ENCODE measurements at regions not wholly inside any gene's neighbourhood (a gene's known extent, or its start where the extent isn't known, plus 50 kb on each side); places are given as distances from the start of the nearest gene placed in this dataset.

- DNase-seq = no peak
These were observed 764.9 kb downstream of the TMEM182 start for GRCh38 chr2:103526757-103527156.

DNA sequence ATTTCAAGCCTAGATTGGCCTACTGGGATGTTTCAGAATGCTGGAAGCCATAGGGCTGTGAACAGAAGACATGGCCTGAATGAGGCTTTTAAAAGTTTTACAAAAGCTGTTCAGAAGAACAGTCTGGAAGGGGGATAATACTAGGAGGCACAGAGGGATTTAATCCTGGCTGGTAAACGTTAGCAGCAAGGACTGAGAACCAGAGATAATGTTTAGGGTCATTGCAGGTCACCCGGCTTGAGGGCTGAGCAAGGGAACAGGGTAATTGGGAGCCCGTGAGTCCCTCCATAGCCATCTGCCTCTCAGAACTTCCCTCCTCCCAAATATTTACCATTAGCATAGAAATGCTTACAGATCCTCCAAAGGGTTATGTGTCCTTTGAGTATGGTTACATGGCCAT, 765.4 kb downstream of the TMEM182 start:
- DNase-seq = no peak

DNA sequence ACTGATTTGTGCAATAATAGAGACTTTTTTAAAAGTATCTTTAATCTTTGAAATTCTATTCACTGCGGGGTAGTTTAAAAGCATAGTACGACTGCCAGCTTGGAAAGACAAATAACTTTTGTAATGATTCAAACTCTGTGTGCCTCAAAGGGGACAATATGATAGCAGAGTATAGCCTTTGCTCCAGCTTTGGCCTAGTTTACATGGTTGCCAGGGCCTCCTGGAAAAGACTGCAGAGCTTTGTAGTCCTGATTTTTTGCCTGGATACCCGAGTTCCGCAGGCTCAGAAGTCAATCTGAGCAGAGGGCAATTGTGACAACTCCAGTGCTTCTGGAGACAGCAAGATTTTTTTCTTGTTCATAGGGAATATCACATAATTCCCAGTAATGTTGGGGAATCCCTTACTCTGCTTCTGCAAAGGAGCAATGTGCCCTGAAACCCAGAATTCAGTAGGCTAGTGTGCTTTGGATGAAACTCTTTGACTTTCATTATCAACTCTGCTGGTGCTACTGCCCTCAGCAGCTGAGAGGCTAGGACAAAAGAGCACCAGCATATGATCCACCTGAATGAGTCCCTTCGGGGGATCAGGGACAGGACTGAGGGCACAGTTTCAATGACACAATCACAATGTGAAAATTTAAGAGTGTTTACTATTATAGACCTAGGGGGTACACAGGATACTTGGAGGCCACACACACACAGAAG, 768.1 kb downstream of the TMEM182 start:
- DNase-seq = peak; percentile 18

DNA sequence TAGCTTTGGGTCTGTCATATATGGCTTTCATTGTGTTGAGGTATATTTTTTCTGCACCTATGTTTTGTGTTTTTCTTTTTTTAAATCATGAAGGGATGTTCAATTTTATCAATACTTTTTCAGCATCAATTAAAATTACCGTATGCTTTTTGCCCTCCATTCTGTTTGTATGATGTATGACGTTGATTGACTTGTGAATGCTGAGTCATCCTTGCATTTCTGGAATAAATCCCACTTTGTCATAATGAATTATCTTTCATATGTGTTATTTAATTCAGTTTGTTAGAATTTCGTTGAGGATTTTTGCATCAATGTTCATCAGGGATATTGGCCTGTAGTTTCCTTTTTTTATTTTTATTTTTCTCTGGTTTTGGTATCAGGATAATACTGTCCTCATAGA, 790.9 kb downstream of the TMEM182 start:
- DNase-seq = no peak

DNA sequence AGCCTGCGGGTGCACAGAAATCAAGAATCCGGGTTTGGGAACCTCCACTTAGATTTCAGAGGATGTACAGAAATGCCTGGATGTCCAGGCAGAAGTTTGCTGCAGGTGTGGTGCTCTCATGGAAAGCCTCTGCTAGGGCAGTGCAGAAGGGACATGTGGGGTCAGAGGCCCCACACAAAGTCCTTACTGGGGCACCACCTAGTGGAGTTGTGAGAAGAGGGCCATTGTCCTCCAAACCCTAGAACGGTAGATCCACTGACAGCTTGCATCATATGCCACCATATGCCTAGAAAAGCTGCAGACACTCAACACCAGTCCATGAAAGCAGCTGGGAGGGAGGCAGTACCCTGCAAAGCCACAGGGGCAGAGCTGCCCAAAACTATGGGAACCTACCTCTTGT, 833.0 kb downstream of the TMEM182 start:
- no peak for DNase-seq

- DNase-seq = no peak
These were observed 843.4 kb downstream of the TMEM182 start for GRCh38 chr2:103605071-103605780.

DNA sequence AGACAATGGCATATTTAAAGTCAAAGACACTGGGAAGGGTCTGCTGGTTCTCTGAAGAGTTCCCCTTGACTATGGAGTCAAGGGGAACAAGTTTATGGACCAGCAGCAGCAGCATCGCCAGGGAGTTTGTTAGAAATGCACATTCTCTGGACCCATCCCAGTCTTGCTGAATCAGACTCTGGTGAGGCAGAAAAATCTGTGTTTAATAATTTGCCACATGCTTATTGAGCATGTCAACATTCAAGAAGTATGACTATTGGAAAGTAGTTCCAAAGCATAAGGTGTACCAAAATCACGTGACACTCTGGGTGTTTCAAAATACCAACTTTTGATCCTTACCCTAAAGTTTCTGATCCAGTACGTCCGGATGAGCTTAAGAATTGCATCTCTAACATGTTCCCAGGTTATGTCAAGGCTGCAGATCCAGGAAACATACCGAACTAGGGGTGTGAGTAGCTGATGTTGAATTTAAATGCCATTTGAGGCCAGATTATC, 853.8 kb downstream of the TMEM182 start:
- no peak for DNase-seq

DNA sequence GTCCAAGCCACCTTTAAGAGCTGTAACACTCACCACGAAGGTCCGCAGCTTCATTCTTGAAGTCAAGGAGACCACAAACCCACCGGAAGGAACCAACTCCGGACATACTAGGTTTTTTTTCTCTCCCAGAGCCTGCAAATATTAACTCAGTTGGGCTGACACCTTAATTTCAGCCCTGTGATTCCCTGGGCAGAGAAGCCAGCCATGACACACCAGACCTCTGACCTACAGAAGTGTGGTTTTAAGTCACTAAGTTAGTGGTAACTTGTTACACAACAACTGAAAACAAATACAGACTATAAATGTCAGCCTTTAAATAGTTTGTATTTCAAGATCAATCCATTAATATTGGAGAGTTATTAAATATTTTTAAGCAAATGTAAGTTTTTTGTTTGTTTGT, 855.1 kb downstream of the TMEM182 start:
- no peak for DNase-seq

GRCh38 chr2:103618112-103618511, 856.3 kb downstream of the TMEM182 start:
- no peak for DNase-seq

DNA sequence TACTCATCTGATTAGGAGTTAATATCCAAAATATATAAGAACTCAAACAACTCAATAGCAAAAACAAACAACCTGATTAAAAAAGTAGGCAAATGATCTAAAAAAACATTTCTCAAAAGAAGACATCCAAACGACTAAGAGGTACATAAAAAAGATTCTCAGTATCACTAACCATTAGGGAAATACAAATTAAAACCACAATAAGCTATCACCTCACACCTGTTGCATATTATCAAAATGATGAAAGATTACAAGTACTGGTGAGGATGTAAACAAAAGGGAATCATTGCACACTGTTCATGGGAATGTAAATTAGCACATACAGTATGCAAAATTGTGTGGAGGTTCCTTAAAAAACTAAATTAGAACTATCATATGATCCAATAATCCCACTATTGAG, 865.5 kb downstream of the TMEM182 start:
- no peak for DNase-seq

DNA sequence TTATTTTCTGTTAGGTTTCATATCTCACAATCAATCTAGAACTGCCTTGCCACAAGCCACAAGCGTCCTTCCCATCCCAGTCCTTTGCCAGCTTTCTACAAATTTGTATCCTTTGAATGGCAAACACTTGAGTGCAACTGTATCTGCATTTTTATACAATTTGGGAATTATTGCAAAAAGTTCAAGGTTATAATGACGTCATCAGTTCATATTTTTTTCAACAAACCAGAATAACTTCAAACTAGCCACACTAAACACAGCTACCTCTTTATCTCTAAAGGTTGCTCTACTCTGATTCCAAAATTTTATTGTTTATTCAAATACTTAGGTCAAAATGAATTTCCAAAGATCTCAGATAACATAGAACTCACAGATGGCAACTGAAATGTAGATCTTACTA, 877.1 kb downstream of the TMEM182 start:
- no peak for DNase-seq

GRCh38 chr2:103656558-103656957, 894.7 kb downstream of the TMEM182 start:
- no peak for DNase-seq

DNA sequence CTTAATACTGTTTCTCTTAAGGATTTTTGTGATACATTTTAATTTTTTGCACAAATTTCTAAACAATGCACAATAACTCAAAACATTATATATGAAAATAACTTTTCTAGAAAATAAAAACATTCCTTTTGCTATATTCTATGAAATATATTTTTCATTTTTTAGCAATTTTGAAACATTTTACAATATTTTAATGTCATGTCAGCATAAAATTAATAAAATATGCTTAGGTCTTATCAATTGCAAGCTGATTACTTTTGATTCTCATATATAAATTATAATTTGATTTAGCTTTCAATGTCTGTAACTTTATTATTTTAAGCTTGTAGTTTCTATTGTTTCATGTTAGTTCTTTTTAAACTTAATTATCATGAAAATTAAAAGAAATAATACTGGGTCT, 898.7 kb downstream of the TMEM182 start:
- no peak for DNase-seq

DNA sequence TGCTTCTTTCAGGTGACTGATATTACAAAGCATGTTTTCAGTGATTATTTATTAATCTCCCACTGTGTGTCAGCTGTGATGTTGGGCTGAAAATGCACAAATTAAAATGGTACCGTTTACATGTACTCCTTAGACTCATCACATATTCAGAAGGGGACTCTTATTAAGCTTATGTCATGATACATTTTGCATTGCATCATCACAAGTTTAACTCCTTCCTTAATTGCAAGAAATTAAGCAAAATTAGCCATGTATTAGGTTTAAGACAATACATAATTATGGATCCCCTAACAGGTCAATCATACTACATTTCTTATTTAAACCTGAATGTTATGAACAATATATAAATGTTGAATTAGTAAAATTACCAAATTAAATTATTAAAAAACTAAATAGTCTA, 899.1 kb downstream of the TMEM182 start:
- no peak for DNase-seq

GRCh38 chr2:103664690-103665089, 902.9 kb downstream of the TMEM182 start:
- no peak for DNase-seq

GRCh38 chr2:103667335-103667884, 905.6 kb downstream of the TMEM182 start:
- no peak for DNase-seq

- no peak for DNase-seq
These were observed 907.7 kb downstream of the TMEM182 start for GRCh38 chr2:103669531-103669930.
